GM21423 (cell line): ENCODE measurements at regions not wholly inside any gene's neighbourhood (a gene's known extent, or its start where the extent isn't known, plus 50 kb on each side); places are given as distances from the start of the nearest gene placed in this dataset.
A peak's percentile ranks its signal among the peaks of the same experiment; 100 is the strongest.
"Not testable (repeated sequence)": the region's sequence is repeated elsewhere in the genome, so short reads cannot be mapped to it uniquely, and the experiment has no call there.

ENCODE experiments used
- ATAC-seq: cut with Tn5 transposase; IDR thresholded peaks from one replicate; pipeline ENCODE4 v1.9.1; 2021; ENCODE audit warnings: mild to moderate bottlenecking, moderate library complexity; ENCODE audit not compliant: unreplicated experiment

DNA sequence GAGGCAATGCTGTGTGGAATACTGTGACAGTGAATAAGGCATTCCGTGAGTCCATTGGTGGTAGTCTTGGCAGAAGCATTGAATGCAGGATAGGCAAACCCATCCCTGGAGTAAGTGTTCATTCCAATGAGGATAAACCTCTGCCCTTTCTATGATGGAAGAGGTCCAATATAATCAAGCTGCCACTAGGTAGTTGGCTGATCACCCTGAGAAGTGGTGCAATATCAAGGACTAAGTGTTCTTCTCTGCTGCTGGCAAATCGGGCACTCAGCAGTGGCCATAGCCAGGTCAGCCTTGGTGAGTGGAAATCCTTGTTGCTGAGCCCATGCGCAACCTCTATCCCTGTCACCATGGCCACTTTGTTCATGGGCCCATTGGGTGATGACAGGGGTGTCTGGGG is 70.1 kb downstream of the FBXO4 start:
- ATAC-seq = no peak

DNA sequence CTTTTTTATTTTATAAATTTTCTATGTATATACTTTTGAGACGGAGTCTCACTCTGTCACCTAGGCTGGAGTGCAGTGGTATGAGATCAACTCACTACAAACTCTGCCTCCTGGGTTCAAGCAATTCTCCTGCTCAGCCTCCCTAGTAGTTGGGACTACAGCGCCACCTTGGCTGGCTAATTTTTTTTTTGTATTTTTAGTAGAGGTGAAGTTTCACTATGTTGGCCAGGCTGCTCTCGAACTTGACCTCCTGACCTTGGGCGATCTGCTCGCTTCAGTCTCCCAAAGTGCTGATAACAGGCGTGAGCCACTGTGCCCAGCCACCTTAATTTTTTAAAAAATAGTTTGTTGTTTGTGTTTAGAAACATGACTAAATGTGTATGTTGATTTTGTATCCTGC is 76.6 kb downstream of the FBXO4 start:
- ATAC-seq = no peak

GRCh38 chr5:42003852-42004251 is 78.8 kb downstream of the FBXO4 start:
- ATAC-seq = not testable (repeated sequence)

DNA sequence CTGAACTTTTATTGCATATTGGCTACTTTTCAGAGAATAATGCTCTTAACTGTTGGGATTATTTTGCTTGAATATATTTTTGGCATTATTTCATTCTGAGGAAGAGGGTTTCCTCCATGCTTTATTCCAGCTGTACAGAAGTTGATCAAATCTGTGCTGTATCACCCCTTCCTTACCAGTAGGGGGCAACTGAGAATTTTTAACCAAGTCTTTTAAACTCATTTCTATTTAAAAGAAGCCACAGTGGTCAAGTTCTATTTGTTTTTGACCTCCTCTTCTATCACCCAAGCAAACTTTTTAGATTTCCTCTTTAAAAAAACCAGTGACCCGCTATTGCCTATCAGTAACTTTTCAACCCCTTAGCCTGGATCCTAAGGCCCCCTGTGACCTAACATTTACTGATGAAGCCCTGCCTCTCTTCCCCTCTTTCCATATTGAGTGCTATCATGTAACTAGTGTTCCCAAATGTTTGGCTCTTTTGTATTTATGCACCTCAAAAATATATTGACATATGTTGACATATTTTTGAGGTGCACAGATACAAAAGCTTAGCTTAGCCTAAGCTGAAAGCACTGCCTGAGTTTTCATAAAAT is 80.6 kb downstream of the FBXO4 start:
- ATAC-seq = peak; percentile 71

DNA sequence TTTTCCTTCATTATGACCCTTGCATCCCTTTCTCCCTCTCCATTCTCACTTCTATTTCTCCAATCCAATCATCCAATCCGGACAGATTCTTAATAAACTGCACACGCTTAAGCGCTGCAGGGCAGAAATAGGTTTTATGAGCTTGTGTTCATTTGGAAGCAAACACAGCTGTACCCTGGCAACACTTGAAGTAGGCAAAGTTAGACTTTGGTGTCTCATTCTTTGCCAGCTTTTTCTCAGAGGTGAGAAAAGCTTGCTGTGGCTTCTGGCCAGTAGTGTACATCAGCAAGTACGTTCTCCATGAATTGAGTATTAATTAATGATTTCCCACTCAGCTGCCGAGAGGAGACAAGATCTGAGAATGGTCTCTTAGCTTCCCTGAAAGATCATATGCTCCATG is 88.5 kb downstream of the FBXO4 start:
- no peak for ATAC-seq

DNA sequence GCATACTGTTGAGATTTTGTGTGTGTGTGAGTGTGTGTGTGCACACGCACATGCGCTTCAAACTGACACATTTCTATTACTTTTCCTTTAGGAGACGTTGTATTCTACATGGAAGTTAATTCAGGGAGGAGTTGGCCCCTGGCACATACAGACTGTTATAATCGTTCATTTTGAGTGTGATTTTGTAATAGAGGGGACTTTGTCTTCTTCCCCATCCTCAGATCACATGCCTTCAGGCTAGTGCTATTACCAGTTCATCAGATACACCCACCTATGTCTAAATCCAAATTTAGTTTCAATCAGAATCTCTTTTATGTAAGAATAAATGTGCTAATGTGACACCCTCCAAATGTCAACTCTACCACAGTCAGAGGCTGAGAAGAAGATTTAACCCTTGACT is 90.2 kb downstream of the FBXO4 start:
- no peak for ATAC-seq

- ATAC-seq = no peak
Observed at GRCh38 chr5:42015681-42016080, 90.6 kb downstream of the FBXO4 start.

DNA sequence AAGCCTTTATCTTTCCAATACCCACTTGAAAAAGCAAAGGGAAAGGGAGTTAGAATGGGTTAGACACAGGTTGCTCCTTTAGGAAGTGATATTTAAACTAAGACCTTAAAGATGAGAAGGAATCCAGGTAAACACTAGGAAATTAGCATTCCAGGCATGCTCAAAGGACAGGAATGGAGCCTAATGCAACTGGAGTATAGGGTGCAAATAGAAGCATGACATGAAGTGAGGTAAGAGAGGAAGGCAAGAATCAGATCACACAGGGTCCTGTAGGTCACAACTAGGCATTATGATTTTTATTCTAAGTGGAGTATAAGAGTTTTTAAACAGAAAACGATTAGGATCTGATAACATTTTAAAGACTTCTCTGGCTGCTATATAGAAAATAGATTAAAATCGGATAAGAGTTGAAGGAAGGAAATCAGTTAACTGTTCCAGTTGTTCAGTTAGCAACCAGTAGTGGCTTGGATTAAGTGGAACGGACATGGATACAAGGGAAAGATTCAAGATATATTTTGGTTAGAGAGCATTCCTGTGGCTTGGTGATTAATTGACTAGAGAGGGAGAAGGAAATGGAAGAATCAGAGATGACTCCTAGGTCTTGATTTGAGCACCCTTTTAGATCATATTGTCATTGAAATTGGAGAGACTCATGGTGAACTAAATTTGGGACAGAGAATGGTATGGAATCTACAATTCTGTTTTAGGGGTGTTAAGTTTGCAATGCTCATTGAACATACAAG is 95.9 kb downstream of the FBXO4 start:
- ATAC-seq = no peak

- no peak for ATAC-seq
Observed at GRCh38 chr5:42021923-42022322, 96.8 kb downstream of the FBXO4 start.

DNA sequence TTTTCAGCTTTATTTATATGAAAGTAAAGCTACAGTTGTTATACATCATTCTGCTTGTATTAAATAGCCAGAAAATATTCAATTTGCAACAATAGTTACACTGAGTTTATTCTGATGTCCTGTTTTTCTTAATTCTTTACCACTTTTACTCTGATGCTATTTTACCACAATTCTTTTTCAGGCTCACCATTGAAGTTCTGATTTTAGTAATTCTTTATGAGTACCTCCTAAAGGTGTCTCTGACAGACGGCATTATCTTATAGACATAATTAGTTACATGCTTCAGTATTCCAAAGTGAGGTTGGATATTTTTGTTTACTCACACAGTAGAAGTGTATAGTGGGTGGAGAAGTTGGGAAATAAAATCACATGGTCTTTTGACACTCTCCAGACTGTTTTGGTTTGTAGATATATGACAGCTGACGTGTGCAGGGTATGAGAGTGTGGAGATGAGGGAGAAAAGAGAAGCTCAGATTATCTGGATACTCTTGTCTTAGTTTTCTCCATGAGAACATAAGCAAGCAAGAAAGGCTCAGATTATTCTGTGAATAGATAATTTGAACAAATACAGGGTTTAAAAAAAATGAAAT is 97.4 kb downstream of the FBXO4 start:
- ATAC-seq = no peak

GRCh38 chr5:42026446-42026845 is 101.4 kb downstream of the FBXO4 start:
- no peak for ATAC-seq

DNA sequence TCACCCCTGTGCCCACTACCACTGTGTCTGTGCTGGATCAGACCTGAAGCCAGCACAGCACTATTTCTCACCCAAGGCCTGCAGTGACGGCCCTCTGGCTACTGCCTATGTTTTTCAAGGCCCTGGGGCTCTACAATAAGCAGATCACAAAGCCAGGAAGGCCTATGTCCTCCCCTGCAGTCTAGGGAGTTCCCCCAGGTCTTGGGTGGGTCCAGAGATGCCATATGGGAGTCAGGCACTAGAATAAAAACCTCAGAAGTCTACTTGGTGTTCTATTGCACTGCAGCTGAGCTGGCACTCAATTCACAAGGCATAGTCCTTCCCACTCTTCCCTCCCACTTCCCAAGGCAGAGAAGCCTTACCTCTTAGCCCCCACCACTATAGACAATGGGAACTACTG is 107.1 kb downstream of the FBXO4 start:
- ATAC-seq = no peak

GRCh38 chr5:42035526-42035925 is 110.4 kb downstream of the FBXO4 start:
- no peak for ATAC-seq

DNA sequence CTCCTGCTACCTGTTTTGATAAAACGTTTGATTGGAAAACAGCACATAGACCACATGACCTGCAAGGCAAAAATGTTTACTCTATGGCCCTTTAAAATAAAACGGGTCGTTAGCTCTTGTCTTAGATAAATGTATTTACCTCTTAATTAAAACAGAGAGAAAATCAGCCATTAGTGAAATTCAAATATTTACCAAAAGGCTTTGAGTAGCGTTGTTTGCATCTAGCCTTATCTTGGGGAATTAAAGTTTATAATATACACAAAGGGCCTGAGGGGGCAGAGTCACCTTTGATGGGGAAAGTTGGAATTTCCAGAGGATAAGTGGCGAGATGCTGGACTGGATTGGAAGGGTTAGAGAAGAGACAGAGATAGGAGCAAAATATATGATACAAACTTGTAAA is 111.3 kb downstream of the FBXO4 start:
- no peak for ATAC-seq

GRCh38 chr5:42037379-42037932 is 112.4 kb downstream of the FBXO4 start:
- no peak for ATAC-seq

DNA sequence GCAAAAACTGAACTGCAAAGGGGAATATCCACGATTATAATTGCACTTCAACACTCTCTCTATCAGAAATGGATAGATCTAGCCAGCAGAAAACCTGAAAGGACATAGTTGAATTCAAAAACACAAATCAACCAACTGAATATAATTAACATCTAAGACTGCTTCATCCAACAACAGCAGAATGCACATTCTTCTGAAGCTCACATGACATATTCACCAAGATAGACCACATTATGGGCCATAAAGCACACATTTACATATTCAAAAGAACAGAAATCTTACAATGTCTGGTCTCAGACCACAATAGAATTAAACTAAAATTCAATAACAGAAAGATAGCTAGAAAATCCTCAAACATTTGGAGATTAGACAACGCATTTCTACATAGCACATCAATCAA is 118.3 kb downstream of the FBXO4 start:
- no peak for ATAC-seq

DNA sequence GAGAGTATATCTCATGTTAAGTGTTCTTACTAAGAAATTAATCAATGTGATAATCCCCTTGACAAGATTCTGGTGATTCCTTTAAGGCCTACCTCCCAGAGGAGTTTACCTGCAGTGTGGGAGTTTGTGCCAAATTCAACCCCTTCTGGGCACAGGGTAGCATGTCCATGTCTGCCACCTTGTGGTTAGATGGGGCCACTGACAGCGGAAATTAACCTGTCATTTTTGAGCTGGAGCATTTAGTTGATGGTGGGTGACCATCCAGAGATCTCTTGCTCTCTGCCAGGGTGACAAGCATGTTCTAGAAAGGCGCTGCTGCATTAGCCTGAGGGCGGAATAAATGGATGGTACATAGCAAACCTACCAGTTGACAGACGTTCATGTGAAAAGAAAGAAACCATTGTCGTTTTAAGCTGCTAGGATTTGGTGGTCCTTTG is 132.2 kb downstream of the FBXO4 start:
- peak; percentile 94 for ATAC-seq

DNA sequence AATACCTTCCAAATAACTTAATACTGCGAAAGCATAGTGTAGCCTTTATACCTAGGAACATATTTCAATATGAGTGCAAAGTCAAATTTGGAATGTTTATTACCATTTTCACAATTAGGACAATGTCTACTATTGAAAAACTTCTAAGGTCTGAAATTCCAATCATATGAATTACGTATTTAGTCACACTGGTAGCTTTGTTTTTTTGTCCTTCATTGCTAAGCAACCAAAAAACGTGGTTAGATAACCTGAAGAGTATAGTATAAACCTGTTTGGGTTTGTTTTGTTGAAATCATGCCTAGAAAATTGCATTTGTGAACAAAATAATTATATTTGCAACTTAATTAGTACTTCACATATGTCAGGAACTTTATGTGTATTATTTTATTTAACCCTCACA is 134.2 kb downstream of the FBXO4 start:
- ATAC-seq = no peak

- ATAC-seq = no peak
Observed at GRCh38 chr5:42059778-42060464, 134.8 kb downstream of the FBXO4 start.

GRCh38 chr5:42061121-42061520 is 136.0 kb downstream of the FBXO4 start:
- no peak for ATAC-seq

GRCh38 chr5:42064821-42065220 is 139.7 kb downstream of the FBXO4 start:
- ATAC-seq = no peak

- ATAC-seq = no peak
Observed at GRCh38 chr5:42066131-42066530, 141.1 kb downstream of the FBXO4 start.
